Activated T-cell treated with anti-CD3 and anti-CD28 coated beads for 4 hours (primary cell): ENCODE measurements at regions not wholly inside any gene's neighbourhood (a gene's known extent, or its start where the extent isn't known, plus 50 kb on each side); places are given as distances from the start of the nearest gene placed in this dataset.

Experiments
- DNase-seq: peaks from one replicate; pipeline ENCODE4 v3.0.0-alpha.2; 2020

DNA sequence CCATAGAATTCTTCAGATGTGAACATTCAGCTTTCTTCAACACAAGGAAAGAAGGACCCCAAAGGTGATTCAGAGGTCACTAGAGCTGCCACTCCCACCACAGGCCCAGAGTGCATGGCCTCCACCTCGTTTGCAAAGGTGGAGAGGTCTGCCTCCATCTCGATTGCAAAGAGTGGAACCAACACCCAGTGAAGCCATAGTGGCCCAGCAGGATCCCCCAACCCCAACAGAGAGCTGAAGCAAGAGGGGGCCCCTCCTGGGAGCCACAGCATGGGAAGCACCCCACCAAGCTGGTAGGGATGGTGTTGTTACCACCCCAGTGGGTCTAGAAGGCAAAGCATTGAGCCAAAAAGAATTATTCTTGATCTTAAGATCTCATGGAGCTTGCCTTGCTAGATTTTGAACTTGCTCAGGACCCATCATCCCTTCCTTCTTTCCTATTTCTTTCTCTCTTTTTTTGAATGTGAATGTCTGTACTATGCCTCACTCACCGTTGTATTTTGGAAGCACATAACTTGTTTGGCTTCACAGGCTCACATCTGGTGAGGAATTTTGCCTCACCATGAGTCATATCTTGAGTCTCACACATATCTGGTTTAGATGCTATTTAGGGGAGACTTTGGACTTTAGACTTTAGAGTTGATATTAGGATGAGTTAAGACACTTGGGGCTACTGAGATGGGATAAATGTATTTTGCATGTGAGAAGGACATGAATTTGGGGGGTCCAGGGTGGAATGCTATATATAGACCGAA, 119.2 kb downstream of the ANKRD60 start:
- DNase-seq: no peak

DNA sequence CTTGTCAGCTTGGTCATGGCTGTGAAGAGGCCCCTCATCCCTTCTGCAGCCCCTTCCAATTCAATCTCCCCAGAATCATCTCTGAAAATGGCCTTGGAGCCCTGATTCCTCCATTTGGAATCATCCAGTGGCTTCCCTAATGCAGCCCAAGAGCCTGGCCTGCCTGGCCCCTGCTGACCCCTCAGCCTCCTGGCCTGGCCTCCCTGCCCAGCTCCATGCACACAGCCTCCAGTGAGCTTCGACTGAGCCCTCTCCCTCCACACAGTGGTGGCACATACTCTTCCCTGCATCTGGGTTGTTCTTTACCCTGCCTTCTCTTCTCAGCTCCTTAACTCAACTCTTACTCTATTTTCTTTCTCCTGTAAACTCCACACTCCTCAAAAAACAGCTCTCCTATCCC, 120.9 kb downstream of the ANKRD60 start:
- no peak for DNase-seq

DNA sequence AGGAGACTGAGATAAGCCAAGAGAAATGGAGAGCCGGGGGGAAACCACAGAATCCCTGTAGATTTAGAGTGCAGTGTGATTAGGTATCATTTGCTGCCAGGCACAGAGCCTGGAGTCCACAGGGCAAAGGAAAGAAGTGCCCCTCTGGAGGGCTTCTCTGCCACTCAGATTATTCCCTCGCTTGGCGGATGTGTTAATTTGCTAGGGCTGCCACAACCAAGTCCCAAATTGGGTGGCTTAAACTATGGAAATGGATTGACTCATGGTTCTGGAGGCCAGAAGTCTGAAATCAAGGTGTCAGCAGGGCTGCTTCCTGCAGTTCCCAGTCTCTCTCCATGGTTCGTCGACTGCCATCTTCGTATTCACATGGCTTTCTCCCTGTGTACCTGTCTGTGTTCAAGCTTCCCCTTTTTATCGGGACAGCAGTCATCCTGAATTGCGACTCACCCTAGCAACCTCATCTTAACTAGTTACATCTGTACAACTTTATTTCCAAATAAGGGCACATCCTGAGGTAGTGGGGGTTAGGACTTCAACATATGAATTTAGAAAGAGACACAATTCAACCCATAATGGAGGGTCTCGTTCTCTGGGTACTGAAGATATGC, 122.2 kb downstream of the ANKRD60 start:
- DNase-seq: no peak

DNA sequence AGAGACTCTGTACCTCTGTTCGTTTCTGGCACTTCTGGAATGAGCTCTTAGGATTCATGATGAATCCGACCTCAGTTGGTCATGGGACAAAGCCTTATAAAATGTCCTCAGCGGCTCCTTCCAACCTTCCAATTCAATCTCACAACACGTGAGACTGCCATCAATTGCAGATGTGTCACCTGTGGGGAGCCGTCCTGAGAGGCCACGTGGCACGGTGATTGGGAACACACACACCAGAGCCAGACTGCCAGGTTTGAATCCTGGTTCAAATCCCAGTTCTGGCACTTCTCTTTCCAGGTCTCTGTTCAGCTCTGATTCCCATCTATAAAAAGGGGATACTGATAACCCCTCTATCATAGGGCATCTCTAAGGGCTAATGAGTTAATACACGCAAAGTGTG, 124.5 kb downstream of the ANKRD60 start:
- no peak for DNase-seq

DNA sequence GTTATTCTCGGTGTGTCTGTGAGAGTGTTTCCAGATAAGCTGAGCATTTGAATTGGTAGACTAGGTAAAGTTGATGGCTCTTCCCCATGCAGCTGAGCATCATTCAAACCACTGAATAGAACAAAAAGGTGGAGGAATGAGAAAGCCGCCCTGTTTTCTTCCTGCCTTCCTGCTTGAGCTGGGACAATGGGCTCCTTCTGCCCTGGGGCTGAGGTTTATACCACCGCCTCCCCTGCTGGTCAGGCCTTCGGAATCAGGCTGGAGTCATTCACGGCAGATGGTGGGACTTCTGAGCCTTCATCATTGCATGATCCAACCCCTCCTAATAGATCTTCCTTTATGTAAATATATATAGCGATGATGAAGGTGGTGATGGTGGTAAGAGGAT, 124.9 kb downstream of the ANKRD60 start:
- no peak for DNase-seq

DNA sequence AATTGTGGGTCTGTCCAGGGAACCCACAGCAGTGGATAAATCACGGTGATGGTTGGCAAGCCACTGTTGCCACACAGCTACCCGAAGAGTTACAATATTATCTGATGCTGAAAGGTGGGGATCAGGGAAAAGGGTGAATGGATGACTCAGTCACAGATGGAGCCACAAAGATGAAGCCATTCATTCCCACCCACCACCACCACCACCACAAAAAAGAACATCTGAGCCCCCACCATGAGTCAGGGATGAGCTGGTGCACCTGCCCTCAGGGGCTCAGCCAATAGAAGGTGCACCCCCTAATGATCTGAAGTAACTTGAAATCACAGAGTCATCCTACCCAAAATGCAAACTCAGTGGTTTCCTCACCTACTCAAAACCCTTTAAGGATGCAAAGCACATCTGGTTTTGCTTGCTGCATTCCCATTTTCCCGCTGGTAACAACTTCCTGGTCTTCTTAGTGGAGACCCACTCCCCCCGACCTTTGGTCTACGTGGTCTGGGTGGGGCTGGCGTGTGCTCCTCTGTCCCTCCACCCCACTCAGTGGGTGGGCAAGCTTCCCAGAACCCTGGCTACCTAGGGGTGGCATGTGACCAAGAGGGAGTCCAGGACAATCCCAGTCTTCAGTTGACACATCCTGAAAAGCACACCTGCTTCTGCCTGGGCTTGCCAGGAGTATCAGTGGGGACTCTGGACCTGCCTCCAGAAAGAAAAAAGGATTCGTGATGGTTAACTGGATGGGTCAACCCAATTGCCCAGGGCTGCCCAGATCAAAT, 125.5 kb downstream of the ANKRD60 start:
- no peak for DNase-seq

DNA sequence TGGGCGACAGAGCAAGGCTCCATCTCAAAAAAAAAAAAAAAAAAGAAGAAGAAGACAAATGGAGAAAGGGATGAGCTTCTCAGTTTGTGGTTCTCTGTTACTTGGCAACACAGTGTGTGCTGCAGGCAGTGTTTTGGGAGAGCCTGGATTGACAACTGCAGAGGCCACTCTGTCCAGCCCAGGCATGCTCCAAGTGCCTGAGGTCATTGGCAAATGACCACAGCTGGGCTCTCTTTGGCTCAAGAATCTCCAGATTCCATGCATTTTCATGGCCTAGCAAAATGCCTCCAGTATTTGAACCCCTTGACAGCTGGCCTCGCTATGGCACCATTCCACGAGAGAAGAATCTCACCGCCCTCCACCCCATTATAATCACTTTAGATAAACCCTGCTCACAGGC, 126.2 kb downstream of the ANKRD60 start:
- DNase-seq: no peak

DNA sequence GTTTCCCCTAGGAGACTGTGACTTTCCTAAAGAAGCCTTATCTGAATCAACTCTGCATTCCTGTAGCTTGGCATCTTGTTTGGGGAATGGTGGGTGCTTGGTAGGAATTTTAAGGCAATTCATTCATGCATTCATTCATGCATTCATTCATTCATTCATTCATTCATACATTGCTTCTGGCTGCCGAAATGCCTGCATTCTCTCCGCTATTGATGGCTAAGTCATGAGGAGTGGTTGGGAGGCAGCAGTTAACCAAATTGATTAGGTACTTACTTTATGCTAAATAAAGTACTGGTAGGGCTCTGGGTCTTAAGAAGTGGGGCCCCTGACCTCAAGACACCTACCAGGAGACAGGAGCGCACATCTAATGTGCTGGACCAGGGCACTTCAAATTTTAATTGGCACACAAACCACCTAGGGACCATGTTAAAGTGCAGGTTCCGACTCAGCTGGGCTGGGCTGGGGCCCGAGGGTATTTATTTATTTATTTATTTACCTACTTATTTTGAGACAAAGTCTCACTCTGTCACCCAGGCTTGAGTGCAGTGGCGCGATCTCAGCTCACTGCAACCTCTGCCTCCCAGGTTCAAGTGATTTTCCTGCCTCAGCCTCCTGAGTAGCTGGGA, 127.6 kb downstream of the ANKRD60 start:
- DNase-seq: no peak

DNA sequence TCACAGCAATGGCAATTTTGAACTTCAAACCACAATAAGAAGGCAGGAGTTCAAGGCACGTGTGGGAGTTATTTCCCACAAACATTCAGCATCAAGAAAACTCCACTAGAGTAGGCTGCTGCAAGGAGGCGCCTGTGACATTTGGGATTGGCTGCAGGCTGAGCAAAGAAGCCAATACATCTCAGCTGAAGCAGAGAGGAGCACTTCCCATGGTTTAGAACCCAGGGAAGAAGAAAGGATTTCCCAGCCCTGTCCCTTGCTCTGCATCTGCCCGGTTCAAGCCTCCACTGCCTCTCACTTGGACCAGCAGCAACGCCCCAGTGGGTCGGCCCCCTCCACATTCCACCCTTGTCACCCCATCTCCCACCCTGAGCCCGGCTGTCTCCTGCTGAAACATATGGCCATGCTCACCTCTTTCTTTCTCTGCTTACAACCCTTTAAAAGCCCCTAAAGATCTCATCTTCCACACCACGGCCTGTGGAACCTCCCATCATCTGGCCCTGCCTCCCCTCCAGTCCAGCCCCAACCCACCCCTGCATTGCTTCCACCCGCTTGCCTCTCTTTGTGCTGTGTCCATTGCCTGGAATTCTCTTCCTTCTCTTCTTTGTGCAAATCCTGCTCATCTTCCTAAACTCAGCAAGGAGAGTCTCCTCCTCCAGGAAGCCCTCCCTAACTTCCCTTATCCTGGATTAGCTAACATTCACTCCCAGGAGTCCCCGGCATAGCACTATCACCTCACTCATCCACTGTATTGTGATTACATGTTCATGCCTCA, 128.3 kb downstream of the ANKRD60 start:
- no peak for DNase-seq

DNA sequence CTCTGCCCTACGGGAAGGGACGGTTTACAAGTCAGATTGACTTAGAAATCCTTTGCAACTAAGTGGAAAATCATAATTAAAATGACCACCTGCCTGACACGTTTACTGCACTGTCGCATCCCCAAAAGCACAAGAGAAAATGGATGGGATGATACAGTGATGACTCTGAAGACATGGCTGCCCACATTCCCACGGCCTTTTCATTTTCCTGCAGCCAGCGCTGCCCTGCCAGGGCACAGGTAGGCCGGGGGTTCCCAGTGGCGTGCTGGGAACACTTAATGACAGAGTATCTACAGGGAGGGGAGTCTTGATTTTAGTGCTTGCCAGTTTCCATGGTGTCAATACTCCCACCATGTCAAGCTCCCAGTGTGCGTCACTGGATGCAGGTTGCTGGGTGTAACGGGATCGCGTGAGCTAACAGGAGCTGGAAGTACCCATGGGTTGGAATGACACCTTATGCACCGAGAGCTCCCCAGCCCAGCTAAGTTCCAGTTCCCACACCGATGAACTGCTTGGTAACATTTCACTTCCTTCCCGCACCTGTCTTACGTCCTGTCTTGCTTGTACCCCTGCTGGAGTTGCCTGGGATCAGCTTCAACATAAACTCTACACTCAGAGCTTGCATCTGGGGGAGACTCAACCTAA, 129.0 kb downstream of the ANKRD60 start:
- DNase-seq: no peak

DNA sequence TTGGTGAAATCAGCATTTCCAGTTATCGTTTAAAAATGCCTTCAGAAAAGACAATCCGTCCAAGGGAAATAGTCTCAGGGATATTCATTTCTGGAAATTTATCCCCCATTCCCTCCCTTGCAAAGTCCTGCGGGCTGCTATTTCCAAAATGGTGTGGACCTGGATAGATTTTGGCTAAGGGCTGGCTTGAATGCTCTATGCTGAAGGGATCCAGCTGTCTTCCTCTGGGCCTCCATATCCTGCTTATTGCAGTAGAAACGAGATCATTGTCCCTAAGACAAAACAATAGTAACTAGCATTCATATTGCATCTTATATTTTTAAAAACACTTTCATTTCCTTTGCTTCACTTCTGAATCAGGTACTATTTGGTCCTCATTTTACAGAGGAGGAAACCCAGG, 129.9 kb downstream of the ANKRD60 start:
- DNase-seq: no peak

DNA sequence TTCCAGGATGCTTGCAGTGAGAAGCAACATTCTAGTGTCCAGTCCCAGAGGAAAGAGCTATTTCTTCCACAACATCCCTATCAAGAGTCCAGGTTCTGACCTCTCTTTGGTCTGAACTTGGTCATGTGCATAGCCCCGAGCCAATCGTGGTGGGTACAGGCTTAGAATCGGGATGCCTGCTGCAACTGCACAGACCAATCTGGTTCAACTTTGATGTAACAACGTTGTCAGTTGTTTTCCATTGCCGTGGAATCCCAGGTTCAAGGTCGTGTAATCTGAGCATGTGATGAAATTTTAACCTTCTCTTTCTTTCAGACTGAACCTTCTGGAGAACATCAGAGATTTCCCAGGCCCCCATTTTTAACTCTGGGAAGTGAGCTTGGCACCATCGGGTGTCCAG, 130.5 kb downstream of the ANKRD60 start:
- no peak for DNase-seq

DNA sequence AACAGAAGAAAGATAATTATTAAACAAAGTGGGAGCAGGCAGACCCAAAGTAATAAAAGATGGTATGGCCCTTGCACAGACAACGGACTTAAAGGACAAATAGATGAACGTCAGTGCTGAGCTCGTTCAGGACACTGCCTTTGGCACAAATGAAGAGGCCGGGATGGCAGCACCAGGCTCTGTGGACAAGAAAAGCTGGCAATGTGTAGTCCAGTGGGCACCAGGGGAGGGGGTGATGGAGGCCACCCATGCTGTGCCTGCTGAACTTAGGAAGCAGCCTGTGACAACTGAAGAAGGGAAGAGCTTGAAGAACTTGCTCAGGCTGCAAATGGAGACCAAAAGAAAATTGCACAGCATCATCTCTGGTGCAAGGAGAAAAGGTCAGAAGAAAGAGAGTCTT, 131.0 kb downstream of the ANKRD60 start:
- no peak for DNase-seq

DNA sequence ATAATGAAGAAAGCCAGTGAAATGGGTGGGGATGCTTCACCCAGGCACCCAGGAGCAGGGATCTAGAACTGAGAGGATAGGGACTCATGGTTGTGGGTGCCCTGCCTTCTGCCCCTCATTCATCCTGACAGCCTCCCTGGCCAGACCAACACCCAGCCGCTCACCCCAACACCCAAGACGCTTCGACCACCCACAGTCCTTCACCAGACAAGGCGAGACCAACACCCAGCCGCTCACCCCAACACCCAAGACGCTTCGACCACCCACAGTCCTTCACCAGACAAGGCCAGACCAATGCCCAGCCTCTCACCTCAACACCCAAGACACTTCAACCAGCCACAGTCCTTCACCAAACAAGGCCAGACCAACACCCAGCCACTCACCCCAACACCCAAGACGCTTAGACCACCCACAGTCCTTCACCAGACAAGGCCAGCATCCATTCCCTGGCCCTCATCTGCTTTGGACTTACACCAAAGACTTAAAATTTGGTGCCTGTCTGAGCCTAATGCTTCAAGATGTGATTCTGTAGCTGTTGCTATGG, 131.5 kb downstream of the ANKRD60 start:
- DNase-seq: no peak

DNA sequence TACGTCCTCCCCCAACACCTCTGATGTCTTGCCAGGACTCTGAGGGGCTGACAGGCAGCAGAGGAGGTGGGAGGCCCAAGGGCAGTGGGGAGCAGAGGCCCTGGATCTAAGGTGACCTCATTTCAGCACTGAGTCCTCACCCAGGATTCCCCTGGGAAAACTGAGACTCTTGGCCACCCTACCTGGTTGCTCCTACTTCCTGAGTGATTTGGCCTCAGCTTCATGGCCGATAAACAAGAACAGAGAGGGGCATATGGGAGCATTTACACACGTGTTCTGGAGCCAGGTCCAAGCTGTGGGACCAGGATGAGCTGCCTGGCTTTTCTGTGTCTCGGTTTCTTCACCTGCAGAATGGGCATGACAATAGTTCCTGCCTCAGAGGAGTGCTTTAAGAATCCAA, 133.8 kb downstream of the ANKRD60 start:
- no peak for DNase-seq

DNA sequence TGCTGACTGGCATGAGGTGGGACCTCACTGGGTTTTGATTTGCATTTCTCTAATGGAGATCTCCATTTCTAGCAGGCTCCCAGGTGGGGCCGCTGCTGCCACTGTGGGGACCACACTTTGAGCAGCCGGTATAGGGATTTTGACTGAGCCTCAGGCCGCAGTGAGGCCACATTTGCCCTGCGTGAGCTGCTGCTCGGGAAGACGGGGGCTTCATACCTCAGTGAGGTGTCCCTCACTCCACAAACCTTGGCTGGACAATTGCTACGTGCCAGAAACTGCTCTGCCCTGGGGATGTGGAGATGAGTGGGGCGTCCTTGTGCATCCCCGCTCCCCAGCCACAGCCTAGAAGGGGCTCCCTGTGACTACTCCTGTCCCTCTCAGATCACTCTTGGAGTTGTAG, 134.3 kb downstream of the ANKRD60 start:
- DNase-seq: no peak

DNA sequence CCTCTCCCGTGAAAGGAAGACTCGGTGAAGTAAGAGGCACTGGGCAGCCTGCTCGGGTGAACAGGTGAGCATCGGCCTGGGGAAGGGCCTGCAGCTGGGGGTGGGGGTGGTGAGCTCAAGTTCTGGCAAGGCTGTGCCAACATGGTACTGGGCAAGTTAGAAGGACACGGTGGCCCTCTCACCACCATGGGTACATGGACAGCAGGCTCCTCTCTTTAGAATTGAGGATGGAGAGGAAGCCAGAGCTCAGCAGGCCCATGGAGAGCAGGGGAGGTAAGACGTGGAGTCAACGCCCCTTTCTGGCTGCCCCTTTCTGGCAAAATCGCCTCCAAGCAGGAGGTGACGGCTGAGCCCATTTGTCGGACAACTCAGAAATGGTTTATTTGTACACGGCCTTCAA, 135.6 kb downstream of the ANKRD60 start:
- no peak for DNase-seq

DNA sequence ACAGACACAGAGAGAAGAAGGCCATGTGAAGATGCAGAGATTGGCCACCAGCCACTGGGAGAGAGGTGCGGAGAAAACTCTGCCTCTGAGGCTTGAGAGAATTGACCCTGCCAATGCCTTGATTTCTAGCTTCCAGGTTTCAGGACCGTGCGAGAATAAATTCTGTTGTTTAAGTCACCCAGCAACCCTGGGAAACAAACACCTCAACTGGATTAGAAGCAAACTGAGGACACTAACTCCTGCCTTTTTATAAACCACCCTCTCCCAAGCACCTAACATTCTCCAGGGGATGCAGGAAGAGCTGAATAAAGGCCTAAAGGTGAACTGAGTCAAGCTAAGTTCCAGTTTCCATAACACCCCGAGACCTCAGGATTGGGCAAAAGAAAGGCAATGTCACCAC, 136.1 kb downstream of the ANKRD60 start:
- DNase-seq: no peak

DNA sequence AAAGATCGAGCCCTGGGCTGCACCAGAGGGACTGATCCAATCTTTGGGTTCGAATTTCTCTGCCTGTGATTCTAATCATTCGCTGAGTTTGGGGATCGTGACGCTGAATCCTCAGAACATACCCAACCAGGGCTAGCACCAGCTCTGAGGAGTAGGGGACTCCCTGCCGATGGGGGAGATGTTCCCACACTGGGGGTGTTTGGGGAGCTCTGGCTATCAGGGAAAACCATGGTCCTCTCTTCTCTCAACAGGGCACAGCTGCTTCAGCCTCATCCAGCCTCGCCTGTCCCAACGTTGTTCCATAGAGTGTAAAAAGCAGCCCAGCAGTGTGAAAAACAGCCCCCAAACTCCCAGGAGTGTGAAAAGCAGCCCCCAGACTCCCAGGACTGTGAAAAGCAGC, 136.6 kb downstream of the ANKRD60 start:
- DNase-seq: no peak

DNA sequence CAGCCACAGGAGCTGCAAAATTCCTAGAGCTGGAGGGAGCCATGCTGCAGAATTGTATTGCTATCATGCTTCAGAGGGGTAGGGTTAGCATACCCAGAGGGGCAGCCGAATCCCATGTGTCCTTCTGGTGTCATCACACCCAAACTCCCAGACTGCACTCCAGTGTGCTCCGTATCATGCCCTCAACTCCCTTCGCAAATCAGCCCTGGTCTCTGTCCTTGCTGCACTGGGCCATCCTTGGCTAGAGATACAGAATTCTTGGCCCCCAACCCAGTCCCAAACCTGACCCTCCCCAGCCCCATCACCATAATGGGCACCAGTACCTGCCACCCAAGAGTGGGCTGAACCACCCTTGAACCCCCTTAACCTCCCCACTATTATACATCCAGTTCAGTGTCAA, 138.3 kb downstream of the ANKRD60 start:
- DNase-seq: no peak

DNA sequence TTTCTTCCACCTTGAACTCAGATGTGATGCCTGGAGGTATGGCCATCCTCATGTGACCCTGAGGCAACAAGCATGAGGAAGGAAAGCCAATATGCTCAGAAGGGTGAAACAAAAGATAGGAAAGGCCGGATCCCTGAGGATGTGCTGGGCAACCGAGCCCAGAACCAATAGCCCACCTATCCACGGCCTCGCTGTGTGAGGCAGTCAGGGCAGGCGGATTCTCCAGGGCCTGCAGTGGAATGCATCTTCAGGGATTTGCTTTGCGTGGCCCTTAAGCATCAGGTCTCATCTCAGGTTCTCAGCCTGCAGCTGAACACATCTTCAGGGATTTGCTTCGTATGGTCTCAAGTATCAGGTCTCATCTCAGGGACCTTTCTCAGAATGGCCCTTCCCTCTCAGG, 139.8 kb downstream of the ANKRD60 start:
- no peak for DNase-seq

DNA sequence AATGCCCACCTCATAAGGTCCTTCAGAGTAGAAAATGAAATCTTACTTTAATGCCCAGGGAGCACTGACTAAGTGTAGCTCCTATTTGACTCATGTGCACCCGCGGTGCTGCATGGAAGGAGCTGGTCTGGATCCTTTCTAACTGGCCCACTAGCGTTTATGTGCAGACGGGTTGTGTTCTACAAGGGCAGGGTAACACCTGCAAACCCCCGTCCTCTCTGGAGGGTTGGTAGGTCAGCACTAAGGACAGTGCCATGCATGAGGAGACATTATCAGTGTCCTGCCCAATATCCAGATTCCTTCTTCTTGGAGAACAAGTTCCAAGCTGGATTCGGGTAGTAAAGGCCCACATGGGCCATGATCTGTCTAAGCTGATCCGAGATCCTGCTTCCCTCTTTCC, 140.3 kb downstream of the ANKRD60 start:
- DNase-seq: no peak
